Epithelial cell of esophagus (primary cell): ENCODE measurements at regions not wholly inside any gene's neighbourhood (a gene's known extent, or its start where the extent isn't known, plus 50 kb on each side); places are given as distances from the start of the nearest gene placed in this dataset.
"Not testable (repeated sequence)": the region's sequence is repeated elsewhere in the genome, so short reads cannot be mapped to it uniquely, and the experiment has no call there.

Experiments used
- DNase-seq: peaks from one replicate; pipeline ENCODE4 v3.0.0; 2010; ENCODE audit warnings: low read depth
- H3K4me3 ChIP-seq: 2 replicates; pipeline ENCODE4 v1.5.1; 2011; ENCODE audit warnings: mild to moderate bottlenecking, low read length, control low read depth
- TF ChIP-seq, protein P1 (sequence below): IDR thresholded peaks from 2 replicates; pipeline ENCODE4 v1.5.1; 2011; ENCODE audit warnings: low read depth, mild to moderate bottlenecking, low read length, control low read depth, inconsistent platforms; ENCODE audit not compliant: insufficient read depth; ENCODE audit errors: missing control alignments

DNA sequence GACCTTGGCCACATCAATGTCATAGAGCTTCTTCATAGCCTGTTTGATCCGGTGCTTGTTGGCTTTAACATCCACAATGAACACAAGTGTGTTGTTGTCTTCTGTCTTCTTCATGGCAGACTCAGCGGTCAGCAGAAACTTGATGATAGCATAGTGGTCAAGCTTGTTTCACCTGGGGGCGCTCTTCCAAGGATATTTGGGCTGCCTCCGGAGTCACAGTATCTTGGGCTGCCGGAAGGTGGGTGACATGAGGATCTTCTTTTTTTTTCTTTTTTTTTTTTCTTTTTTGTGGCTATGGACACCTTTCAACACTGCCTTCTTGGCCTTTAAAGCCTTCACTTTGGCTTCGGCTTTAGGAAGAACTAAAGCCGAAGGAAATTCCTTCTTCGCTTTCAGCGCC is 244.6 kb downstream of the GJA1 start:
- H3K4me3 ChIP-seq = no peak overlapping the region
- TF ChIP-seq, protein P1, sequence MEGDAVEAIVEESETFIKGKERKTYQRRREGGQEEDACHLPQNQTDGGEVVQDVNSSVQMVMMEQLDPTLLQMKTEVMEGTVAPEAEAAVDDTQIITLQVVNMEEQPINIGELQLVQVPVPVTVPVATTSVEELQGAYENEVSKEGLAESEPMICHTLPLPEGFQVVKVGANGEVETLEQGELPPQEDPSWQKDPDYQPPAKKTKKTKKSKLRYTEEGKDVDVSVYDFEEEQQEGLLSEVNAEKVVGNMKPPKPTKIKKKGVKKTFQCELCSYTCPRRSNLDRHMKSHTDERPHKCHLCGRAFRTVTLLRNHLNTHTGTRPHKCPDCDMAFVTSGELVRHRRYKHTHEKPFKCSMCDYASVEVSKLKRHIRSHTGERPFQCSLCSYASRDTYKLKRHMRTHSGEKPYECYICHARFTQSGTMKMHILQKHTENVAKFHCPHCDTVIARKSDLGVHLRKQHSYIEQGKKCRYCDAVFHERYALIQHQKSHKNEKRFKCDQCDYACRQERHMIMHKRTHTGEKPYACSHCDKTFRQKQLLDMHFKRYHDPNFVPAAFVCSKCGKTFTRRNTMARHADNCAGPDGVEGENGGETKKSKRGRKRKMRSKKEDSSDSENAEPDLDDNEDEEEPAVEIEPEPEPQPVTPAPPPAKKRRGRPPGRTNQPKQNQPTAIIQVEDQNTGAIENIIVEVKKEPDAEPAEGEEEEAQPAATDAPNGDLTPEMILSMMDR = no peak
- no peak for DNase-seq

DNA sequence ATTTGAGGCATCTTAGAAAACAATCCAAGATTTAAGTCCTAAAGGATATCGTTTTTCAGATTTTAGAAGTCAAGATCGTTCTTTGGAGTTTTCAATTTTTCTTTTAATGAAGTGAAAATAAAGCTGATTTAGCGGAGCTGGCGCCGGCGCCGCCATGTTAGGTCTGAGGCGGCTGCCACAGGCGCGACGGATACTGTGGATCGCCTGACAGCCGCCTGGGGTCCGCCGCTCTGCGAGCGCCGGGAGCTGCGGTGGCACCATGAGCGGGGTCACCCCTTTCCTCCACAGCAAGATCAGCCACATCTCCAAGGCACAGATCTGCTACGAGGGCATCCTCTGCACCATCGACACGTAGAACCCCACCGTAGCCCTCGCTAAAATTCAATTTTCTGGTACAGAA is 247.2 kb downstream of the GJA1 start:
- no peak overlapping the region for H3K4me3 ChIP-seq
- DNase-seq = no peak
- TF ChIP-seq, protein P1 = no peak

DNA sequence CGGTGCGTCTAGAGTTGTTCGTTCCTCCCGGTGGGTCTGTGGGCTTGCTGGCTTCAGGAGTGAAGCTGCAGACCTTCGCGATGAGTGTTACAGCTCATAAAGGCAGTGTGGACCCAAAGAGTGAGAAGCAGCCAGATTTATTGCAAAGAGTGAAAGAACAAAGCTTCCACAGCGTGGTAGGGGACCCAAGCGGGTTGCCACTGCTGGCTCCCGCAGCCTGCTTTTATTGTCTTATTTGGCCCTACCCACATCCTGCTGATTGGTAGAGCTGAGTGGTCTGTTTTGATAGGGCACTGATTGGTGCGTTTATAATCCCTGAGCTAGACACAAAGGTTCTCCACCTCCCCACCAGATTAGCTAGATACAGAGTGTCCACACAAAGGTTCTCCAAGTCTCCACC is 250.4 kb downstream of the GJA1 start:
- H3K4me3 ChIP-seq, DNase-seq: not testable (repeated sequence)

DNA sequence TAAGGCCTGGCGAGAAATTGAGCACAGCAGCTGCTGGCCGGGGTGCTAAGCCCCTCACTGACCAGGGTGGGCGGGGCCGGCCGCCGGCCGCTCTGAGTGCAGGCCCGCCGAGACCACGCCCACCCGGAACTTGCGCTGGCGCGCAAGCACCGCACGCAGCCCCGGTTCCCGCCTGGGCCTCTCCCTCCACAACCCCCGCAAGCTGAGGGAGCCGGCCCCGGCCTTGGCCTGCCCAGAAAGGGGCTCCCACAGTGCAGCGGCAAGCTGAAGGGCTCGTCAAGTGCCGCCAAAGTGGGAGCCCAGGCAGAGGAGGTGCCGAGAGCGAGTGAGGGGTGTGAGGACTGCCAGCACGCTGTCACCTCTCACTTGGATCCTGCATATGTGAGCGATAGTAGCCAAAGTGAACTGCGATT is 251.2 kb downstream of the GJA1 start:
- DNase-seq = no peak
- H3K4me3 ChIP-seq = no peak overlapping the region
- TF ChIP-seq, protein P1 = no peak

DNA sequence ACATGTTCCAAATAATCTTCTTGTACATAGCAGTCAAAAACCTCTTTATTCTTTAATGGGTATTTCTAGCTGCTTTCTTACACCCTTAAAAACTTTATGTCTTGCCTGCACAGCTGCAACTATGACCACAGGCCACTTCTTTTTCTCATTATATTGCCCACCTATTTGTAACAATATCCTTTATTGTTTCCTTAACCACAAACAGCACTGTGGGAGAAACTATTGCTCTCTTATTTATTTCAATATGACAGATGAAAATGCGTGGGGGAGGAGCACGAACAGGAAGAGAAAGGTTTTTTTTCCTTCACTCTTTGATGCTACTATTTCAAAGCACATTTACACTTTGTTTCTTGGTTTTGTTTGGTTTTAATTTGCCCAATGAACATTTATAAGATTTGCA is 253.5 kb downstream of the GJA1 start:
- TF ChIP-seq, protein P1 = no peak
- no peak for DNase-seq
- no peak overlapping the region for H3K4me3 ChIP-seq

DNA sequence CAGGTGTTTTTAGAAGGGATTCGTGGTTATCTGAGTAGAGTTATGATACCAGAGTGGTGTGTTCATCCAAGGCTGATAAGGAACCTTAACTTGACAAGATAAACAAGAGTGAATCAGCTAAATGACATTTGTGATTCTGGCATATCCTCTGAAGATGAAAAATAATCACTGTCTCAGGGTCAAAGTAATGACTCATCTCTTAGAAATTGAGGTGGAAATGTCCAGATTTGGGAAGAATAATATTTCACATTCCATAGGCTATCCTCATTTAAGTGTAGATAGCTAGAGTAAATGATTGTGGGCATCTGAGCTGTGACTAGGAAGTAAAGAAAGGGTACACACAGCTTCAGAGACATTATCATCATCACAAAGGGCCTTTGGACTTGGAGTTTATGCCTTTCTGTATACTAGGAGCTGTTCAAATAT is 255.7 kb downstream of the GJA1 start:
- TF ChIP-seq, protein P1 = no peak
- DNase-seq = no peak
- H3K4me3 ChIP-seq = no peak overlapping the region

DNA sequence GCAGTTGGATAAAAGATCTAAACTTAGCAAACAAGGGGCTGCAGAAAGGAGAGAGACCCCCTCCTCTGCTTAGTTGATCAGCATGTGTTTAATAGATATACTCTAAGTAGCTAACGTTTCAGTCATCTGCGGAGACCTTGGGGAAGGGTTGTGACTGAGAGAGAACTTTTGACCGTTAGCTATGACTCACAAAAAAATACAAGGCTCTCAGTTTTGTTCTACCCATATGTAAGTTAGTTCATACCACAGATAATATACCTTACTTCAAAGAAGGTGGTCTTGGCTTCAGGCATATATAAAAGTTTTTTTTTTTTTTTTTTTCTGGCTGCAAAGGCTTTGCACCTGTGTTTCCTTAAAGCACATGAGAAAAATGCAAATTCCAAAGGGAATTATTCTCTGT is 258.9 kb downstream of the GJA1 start:
- TF ChIP-seq, protein P1 = no peak
- H3K4me3 ChIP-seq = no peak overlapping the region
- DNase-seq = no peak
